Omental fat pad (tissue), 3 donors: ENCODE measurements at regions not wholly inside any gene's neighbourhood (a gene's known extent, or its start where the extent isn't known, plus 50 kb on each side); places are given as distances from the start of the nearest gene placed in this dataset.
A peak's percentile ranks its signal among the peaks of the same experiment; 100 is the strongest.

Experiments used
- ATAC-seq: fragments of 150-250 bp; one replicate; pipeline ENCODE4 v1.9.1; 2016; ENCODE audit warnings: mild to moderate bottlenecking, moderate library complexity; ENCODE audit not compliant: low FRiP score
- DNase-seq: peaks from one replicate; pipeline ENCODE4 v3.0.0-alpha.2; 2019; ENCODE audit warnings: low spot score
- CTCF ChIP-seq, 3 donors: fragments of 450-650 bp; IDR thresholded peaks; one replicate each; pipeline ENCODE4 v1.5.1; 2016 to 2017; ENCODE audit warnings: antibody characterized with exemption in 3 of 3, mild to moderate bottlenecking in 3 of 3, moderate library complexity in 2 of 3

GRCh38 chr3:30407651-30408050 is 198.8 kb upstream of the TGFBR2 start:
- DNase-seq = no peak
- ATAC-seq = no peak
- TF ChIP-seq CTCF (IDR thresholded peaks at IDR 0.05) = no peak

- ATAC-seq = no peak
- DNase-seq = no peak
- no peak for TF ChIP-seq CTCF (IDR thresholded peaks at IDR 0.05)
Measured at GRCh38 chr3:30408105-30408557, 198.3 kb upstream of the TGFBR2 start.

- DNase-seq = no peak
- no peak for ATAC-seq
- TF ChIP-seq CTCF (IDR thresholded peaks at IDR 0.05) = no peak
Measured at GRCh38 chr3:30418443-30418842, 188.0 kb upstream of the TGFBR2 start.

- DNase-seq (no peak), ATAC-seq (peak; percentile 73)
- TF ChIP-seq CTCF (IDR thresholded peaks at IDR 0.05) = no peak
Measured at GRCh38 chr3:30421266-30421665, 185.1 kb upstream of the TGFBR2 start.

- DNase-seq (peak; percentile 24), ATAC-seq (peak; percentile 92)
- TF ChIP-seq CTCF (IDR thresholded peaks at IDR 0.05) = no peak
Measured at GRCh38 chr3:30426293-30426993, 180.0 kb upstream of the TGFBR2 start.

- ATAC-seq = no peak
- TF ChIP-seq CTCF (IDR thresholded peaks at IDR 0.05) = no peak
- DNase-seq = no peak
Measured at GRCh38 chr3:30428251-30428650, 178.2 kb upstream of the TGFBR2 start.

GRCh38 chr3:30435861-30436331 is 170.5 kb upstream of the TGFBR2 start:
- no peak for DNase-seq
- no peak for ATAC-seq
- no peak for TF ChIP-seq CTCF (IDR thresholded peaks at IDR 0.05)
